Forelimb muscle (tissue), 1 donor: ENCODE measurements at regions not wholly inside any gene's neighbourhood (a gene's known extent, or its start where the extent isn't known, plus 50 kb on each side); places are given as distances from the start of the nearest gene placed in this dataset.
"Not testable (repeated sequence)": the region's sequence is repeated elsewhere in the genome, so short reads cannot be mapped to it uniquely, and the experiment has no call there.

Experiments used
- DNase-seq: peaks from one replicate; pipeline ENCODE4 v3.0.0-alpha.2; 2013; ENCODE audit warnings: low read depth

DNA sequence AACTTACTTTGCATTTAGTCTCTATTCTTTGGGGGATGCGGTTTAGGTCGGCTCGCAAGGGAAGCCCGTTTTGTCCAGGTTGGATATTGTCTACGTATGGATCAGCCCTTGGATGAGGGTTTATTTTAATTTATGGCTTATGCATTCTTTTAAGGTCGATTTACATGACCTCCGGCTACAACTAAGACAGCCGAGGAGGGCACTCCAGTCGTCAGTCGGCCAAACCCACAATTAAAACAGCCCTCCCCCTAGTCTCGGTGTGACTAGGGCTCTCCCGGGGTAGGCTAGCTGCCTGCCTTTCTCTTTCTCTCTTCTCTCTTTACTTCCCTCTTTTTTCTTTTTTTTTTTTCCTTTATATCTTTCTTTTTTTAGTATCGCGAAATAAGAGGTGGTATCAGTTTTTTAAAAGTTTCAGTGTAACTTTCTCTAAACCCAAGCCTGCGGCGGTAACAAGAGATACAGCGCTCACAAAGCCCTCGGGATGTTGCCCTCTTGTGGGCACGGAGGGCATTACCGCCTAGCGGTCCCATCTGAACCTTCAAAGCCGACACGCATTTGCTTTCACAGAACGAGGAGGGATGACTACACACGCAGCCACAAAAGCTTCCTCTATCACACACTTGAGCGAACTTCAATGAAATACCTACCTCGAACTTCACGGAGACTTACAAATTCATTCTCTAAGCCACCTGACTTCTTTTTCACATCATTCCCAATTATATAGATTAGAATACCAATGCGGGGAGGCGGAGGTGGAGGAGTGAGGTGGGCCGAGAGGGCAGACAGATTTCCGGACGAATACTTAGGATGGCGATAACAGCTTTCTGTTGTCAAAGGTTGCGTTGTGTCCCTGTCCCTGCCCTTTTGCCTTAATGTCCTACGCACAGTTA, 132.3 kb upstream of the C11orf58 start:
- peak; percentile 78 for DNase-seq

DNA sequence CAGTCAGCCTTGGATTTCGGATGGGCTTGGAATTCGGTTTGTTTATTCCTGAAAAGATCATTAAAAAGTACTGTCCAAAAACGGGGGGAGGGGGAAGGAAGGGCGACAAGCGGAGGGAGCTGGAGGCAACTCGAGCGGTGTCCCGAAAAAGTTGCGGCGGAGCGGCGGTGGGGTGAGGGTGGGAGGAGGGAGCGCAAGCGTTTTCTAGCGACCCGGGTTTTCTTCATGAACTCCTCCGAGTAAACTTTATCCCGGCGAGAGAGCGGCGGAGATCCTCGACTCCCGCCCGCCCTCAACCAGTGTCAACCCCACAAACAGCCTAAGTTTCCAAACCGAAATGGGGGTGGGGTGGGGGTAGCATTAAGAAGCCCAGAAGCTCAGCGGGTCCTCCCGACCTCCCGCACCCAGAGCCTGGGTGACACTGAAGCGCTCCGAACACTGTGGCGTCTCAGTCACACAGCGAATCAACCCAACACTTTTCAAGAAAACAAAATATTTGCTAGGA, 133.0 kb upstream of the C11orf58 start:
- no peak for DNase-seq

DNA sequence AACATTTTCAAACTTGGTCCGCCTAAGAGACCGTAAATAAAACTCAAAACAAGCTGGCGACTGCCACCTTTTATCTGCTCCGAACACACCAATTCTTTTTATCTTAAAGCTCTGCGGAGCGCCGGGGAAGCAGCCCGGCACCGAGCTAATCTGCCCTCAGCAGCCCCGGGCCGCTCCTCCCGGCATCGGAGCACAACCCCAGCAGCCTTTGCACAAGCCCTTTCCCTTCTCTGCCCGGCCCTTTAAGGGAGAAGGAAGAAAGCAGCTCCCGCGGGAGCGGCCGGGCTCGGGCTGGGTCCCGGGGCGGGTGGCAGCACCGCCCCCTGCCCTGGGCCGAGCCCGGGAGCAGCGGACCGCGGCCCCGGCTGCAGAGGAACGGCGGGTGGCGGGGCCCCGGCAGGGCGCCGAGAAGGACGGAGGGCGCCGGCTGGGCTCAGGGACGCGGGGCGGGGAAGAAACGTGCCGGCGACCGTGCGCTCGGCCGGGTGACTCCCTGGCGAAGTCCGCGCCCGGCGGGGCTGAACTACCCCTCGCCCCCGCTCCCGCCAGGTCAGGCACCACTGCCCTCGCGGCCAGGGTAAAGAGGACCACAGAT, 133.6 kb upstream of the C11orf58 start:
- no peak for DNase-seq

- no peak for DNase-seq
These were observed 134.3 kb upstream of the C11orf58 start for GRCh38 chr11:16603890-16604793.

DNA sequence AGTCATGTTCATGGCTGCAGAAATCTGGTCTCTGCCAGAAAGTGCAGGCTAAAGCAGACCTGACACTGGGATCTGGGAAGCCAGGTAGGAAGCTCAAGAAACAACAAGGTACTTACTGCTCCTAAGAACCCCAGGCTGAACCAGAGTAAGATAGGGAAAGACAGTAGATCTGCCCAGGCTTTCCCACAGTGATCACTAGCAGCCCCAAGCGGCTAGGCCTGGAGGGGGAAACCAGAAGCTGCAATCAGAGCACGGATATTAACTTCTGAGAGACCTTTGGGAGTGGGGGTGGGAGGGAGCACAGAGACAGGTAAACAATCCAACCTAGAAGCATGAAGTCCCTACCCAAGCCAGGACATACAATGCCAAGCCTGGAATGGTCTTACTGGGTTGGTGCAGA, 135.2 kb upstream of the C11orf58 start:
- no peak for DNase-seq

DNA sequence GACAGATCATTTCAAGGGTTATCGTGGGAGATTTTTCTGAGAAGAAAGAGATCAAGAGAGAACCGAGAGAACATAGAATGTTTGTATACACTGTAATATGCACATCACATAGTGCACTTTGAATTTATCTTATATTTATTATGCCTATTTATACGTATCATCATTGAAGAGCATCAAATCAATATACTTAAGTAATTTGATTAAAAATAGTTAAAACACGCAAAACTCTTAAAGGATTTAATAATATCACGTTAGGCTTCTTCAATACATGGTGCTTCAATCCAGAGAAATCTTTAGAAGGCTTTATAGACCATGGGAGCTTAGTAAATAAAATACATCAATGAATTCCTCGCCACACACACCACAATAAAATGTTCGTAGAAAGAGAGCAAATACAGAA, 139.5 kb upstream of the C11orf58 start:
- no peak for DNase-seq

DNA sequence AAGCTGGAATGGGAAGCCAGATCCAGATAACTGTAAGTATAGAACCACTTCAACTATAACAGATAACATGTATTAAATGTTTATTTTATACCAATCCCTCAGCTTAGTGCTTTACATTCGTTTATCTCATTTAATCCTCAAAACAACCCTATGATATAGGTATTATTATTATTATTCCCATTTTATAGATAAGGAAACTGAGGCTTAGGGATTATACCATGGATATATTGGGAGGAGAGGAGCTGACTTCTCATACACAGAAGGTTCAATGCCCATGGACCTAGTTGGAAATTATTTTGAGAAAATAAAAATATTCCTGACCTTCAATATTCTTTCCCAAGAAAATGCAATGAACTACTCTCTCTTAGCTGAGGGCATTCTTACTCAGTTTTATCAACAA, 140.4 kb upstream of the C11orf58 start:
- no peak for DNase-seq

DNA sequence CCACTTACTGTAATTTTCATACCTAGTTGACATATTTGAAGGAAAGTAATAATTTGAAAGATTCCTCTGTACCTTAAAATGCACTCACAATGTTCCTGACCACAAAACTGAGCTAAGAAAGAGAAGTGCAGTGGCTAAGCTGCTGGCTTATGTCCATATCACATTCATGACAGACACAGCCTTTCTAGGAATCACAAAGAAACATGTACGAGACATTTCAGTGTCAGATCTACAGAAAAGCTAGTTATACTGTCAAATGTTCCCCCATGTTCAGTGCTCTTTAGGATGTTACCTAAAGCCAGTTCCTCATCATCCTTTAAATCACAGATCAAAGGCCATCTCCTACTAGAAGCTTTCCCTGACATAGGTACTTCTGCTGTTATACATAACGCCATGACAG, 142.2 kb upstream of the C11orf58 start:
- no peak for DNase-seq

GRCh38 chr11:16591157-16591556, 147.3 kb upstream of the C11orf58 start:
- DNase-seq: no peak

GRCh38 chr11:16587670-16588069, 150.8 kb upstream of the C11orf58 start:
- DNase-seq: no peak

DNA sequence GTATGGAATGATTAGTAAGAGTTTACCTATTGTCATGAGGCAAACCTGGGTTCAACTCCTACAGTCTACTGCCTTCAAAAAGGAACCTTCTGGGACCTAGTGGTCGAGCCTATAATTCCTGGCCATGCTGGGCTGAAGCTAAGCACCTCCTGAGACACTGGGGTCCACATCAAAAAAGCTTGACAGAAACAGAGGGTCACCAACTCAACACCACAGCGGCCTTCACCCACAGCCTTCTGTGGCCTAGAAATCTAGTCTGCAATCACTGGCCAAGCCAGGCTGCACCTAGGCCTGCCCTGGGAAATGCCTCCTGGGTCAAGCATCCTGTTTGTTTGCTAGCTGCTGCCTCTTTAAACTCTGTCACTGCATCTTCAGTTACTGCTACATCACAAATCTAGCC, 153.9 kb upstream of the C11orf58 start:
- DNase-seq: no peak

DNA sequence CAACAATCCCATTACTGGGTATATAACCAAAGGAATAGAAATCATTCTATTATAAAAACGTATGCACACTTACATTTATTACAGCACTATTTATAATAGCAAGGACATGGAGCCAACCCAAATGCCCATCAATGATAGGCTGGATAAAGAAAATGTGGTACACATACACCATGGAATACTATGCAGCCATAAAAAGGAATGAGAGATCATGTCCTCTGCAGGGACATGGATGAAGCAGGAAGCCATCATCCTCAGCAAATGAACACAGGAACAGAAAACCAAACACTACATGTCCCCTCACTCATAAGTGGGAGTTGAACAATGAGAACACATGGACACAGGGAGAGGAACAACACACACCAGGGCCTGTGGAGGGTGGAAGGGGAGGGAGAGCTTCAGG, 157.4 kb upstream of the C11orf58 start:
- not testable (repeated sequence) for DNase-seq

GRCh38 chr11:16577490-16577889, 161.0 kb upstream of the C11orf58 start:
- DNase-seq: no peak

GRCh38 chr11:16574889-16575288, 163.6 kb upstream of the C11orf58 start:
- not testable (repeated sequence) for DNase-seq

- DNase-seq: no peak
These were observed 165.5 kb upstream of the C11orf58 start for GRCh38 chr11:16572945-16573344.

GRCh38 chr11:16561150-16561549, 177.3 kb upstream of the C11orf58 start:
- DNase-seq: no peak

DNA sequence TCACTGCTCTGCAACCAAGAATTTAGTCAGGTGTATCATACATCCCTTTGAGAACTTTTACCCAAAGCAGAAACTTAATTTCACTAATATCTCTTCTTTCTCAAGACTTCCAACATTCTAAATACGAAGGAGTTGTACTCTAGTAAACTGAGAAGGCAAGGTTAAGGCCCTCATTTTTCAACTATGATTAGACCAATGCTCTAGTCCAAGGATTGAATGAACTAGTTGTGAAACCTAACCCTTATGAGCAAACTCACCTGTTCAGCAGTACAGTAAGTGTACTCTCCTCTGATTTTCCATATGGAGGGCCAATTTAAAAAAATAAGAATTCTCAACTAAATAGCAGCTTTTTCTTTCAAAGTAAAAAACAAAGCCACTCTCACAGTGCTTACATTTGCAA, 180.0 kb upstream of the C11orf58 start:
- no peak for DNase-seq

DNA sequence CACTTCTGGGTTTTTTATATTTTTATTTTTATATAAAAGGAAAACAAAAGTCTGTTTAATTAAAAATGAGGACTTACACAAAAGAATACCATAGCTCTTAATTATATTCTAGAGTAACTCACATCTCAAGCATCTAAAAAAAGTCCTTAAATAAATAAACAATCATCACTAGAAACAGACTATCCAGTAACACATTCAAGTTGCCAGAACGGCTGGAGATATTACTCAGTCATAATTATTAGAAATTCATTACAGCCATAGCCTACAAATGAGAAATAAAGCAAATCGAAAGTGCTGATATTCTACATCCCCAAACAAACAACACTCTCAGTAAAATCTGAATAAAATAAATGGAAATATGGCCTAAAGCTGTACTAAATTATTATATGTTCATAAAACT, 182.5 kb upstream of the C11orf58 start:
- DNase-seq: no peak

DNA sequence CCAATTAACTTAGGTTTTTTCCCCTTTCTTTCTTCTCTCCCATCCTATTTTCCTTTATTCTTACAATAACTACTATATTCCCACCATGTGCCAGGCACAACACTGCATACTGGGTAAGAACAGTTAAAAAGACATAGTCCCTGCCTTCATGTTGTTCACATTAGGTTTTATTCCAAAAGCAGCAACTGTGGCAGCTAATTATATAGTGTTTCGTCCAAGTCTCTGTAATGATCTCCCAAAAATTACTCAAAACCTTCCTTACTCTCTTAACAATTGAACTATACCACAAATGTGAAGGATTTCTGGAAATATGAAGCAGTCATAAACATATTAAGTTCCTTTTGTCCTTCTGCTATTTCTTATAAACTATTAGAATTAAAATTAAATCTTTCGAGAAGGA, 184.1 kb upstream of the C11orf58 start:
- DNase-seq: no peak

DNA sequence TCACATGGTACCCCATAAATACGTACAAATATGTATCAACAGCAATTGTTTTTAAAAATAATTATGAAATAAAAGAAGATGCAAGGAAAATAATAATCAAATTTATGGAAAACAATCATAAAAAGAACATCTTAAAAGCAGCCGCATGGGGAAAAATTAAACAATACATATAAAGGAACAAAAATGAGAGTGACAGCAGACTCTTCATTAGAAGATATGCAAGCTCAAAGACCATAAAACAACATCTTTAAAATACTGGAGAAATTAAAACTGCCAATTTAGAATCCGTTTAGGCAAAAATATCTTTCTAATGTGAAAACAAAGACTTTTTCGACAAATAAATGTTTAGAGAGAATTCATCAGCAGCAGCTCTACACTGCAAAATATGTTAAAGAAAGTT, 190.6 kb upstream of the C11orf58 start:
- DNase-seq: no peak

DNA sequence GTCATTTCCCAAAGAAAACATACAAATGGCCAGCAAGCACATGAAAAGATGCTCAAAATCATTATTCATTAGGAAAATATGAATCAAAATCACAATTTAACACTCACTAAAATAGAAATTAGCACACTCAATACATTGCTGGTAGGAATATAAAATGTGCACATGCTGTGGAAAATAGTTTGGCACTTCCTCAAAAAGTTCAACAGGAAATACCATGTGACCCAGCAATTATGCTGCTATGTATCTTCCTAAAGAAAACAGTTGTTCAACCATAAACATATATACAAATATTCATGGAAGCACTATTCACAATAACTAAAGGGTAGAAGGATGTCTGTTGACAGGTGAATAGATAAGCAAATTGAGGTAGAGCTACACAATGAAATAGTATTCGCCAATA, 187.3 kb upstream of the SOX6 start:
- no peak for DNase-seq

DNA sequence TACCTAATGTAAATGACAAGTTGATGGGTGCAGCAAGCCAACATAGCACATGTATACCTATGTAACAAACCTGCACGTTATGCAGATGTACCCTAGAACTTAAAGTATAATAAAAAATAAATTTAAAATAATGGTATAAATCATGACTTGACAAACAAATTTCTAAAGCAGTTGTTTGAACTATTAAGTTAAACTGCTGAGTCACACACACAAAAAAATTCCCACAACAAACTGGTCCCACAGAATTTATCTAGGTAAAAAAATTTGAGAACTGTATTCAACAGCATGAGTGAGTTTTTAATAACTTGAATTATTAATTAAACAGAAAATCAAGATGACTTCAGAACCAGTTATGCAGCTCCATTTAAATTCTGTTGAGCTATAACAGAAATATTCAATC, 186.0 kb upstream of the SOX6 start:
- no peak for DNase-seq
